ENCODE measurements at regions not wholly inside any gene's neighbourhood (a gene's known extent, or its start where the extent isn't known, plus 50 kb on each side); places are given as distances from the start of the nearest gene placed in this dataset.

DNA sequence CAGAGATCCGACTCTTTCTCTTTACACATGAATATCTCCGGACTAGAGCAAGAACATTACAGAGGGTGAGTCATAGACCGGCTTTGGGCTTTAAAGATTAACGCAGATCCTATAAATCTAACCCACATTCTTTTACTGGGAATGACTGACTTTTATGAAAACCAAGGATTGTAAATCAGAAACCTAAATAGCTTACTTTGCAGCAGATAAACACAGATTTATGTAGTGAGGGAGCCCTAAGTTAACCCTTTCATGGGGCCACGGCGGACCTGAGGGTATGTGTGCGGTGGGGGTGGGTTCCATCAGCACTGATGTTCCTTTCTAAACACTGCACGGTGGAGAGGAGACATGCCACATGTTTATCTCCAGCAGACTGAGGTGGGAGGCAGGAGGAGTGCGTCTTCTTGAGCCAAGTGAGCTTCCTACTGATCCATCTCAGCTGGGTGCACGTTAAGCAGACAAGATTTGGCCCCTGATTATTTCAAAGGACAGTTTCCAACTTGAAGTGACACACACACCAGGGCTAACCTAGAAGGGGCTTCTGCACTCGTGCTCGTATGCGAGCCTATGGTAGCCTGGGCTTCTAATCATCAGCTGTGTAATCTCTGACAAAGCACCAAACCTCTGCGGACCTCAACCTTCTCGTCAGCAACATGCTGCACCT, 127.6 kb downstream of the WDR11 start:
- H3K4me3 ChIP-seq (ENCODE audit: low read depth, low read length) = no peak overlapping the region

DNA sequence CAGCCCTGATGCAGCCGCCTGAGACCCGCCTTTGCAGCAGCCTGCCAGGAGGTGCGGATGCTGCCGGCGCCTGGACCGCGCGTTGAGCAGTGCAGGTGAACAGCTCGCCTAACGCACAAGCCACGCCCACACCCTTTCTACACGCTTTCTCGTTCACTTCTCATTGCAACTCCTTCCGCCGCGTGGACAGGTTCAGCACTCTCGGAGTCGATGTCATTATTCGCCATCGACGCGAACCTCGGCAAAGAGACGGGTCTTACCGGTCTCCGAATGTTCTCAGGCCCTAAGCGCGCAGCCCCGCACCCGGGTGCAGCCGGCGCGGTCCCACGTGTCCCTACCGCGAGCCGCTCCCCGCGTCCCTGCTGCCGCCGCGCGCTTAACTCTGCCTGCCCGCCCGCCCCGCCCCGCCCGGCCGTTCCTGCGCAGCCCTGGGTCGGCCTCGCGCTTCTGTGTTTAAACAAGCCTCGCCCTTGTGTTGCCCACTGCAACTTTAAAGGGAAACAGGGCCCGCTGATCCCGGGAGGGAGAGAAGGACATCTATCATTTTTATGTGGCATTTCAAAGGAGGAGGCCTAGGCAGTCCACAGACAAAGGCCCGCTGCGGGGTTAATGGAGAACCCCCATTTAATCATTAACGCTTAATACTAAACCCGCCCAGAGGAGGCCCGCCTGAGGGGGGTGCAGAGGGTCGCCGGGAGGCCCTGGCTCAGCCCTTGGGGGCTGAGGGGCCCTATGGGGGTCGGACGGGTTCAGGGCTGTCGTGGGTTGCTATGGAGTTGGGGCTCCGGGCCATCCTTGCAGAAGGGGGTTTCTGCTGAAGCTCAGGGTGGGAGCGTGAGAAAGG, 128.5 kb downstream of the WDR11 start:
- TF ChIP-seq, protein P1, sequence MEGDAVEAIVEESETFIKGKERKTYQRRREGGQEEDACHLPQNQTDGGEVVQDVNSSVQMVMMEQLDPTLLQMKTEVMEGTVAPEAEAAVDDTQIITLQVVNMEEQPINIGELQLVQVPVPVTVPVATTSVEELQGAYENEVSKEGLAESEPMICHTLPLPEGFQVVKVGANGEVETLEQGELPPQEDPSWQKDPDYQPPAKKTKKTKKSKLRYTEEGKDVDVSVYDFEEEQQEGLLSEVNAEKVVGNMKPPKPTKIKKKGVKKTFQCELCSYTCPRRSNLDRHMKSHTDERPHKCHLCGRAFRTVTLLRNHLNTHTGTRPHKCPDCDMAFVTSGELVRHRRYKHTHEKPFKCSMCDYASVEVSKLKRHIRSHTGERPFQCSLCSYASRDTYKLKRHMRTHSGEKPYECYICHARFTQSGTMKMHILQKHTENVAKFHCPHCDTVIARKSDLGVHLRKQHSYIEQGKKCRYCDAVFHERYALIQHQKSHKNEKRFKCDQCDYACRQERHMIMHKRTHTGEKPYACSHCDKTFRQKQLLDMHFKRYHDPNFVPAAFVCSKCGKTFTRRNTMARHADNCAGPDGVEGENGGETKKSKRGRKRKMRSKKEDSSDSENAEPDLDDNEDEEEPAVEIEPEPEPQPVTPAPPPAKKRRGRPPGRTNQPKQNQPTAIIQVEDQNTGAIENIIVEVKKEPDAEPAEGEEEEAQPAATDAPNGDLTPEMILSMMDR (IDR thresholded peaks at IDR 0.05; ENCODE audit: low read depth, low read length, missing control alignments) = no peak
- no peak for DNase-seq (ENCODE audit: low read depth)
- no peak overlapping the region for H3K4me3 ChIP-seq (ENCODE audit: low read depth, low read length)

More for the DNA sequence above, 127.6 kb downstream of the WDR11 start:
- TF ChIP-seq, protein P1 (IDR thresholded peaks at IDR 0.05; ENCODE audit: low read depth, low read length, missing control alignments) = no peak
- no peak for DNase-seq (ENCODE audit: low read depth)

DNA sequence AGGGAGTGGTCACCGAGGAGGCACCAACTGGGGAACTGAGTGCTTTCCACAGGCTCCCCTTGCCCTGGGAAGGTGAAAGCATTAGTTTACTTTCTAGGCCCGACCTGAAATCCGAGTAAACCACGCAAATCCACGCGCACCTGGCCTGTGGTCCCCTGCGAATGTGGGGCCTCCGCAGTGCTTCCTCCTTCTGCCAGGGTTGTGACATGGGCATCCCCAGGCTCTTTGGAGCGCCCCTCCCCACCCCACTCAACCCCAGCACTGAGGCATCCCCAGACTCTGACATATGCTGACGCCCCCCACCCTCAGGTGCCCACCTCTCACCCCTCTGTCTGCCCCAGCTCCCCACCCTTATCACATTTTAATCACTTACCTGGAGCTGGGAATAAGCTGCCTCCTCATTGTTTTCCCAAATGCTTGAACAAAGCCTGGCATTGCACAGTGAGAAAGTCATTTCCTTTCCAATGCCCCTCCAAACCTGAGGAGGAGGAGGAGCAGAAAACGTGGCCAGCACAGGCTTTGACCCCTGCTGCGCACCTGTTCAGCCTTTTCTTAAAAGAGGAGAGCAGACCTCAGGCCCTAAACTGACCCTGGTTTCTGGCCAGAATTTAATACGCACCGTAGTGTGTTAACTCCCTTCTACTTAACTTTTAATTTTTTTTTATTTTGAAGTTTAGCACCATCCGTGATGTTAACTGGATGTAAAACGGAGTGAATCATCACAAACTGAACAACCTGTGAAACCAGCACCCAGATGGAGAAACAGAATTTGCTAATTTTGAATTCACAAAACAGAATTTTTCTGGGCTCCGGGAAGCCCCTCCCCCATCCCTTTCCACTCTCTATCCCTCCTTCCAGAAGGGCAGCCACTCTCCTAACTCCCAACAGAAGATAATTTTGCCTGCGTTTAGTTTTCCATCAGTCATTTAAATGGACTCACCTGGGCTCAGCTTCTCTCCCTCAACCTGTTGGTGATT, 129.4 kb downstream of the WDR11 start:
- no peak for DNase-seq (ENCODE audit: low read depth)
- TF ChIP-seq, protein P1 (IDR thresholded peaks at IDR 0.05; ENCODE audit: low read depth, low read length, missing control alignments) = no peak
- H3K4me3 ChIP-seq (ENCODE audit: low read depth, low read length) = no peak overlapping the region

DNA sequence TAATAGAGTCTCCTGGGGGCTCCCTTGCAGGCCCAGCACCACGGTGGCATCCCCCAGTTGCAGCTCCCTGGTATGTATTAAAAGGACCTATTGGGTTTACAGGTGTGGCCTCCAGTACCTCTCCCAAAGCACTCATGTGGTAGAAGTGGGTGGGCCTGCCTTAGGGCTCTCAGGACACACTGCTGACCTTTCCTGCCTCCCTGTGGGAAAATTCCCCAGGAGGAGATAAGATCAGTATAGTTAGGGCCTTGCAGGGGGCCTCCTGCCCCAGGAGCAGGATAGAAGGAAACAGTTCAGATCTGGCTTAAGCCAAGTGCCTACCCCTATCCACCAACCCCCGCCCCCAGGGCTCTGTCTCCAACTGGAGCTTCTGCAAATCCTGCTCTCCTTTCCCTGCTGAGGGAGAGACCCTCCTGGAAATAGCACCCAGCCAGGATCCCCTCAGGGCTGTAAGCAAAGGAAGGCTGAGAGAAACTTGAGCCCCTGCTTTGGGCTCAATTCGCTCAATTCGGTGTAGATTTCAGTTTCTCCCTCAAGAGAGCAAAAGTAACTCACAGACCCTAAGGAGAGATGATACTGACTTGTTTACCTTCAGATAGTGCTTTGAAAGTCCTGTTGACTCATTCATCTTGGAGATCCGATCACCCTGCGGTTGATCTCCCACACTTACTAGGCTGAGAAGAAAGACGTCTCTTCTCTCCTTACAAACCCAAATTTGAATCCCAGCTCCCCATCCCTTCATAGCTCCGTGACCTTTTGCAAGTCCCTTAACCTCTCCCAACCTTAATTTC, 130.6 kb downstream of the WDR11 start:
- no peak for DNase-seq (ENCODE audit: low read depth)
- H3K4me3 ChIP-seq (ENCODE audit: low read depth, low read length) = no peak overlapping the region
- TF ChIP-seq, protein P1 (IDR thresholded peaks at IDR 0.05; ENCODE audit: low read depth, low read length, missing control alignments) = no peak

DNA sequence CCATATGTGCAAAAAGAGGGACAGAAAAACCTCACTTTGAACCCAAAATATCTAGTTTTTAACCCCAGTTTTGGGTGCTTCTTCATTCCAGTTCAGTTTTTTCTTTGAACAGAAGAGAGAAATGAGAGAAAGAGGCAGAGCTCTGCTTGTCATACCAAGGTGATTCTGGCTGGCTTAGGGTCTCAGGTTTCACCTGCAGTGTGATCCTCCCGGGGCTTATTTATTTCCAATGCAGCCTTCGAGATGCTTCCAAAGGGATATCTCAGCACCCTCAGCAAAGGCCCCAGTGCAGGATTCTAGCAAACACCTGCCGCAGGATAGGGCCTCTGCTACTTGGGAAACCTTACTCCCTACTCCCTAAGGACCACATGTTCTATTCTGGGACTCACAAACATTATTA, 131.3 kb downstream of the WDR11 start:
- no peak for DNase-seq (ENCODE audit: low read depth)
- TF ChIP-seq, protein P1 (IDR thresholded peaks at IDR 0.05; ENCODE audit: low read depth, low read length, missing control alignments) = no peak
- H3K4me3 ChIP-seq (ENCODE audit: low read depth, low read length) = no peak overlapping the region

DNA sequence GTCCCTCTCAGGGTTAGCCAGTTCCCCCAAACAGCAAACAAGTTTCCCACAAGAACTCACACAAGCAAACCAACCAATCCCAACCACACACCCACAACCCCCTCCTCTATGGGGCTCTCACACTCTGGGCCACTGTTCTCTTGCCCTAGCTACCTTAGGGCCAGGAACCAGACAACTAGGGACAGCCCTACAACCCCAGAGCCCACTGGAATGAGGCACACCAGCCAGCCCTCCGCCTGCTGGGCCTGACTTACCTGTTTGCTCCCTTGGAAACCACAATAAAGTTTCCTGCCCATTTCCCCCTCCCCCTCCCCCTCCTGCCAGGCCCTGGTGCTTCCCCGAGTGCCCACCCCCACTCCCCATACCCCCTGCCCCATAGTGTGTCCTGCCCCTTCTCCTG, 132.6 kb downstream of the WDR11 start:
- TF ChIP-seq, protein P1 (IDR thresholded peaks at IDR 0.05; ENCODE audit: low read depth, low read length, missing control alignments) = no peak

More for the DNA sequence above, 132.6 kb downstream of the WDR11 start:
- no peak overlapping the region for H3K4me3 ChIP-seq (ENCODE audit: low read depth, low read length)
- no peak for DNase-seq (ENCODE audit: low read depth)
